Astrocyte (in vitro differentiated cells and primary cell): ENCODE measurements at regions not wholly inside any gene's neighbourhood (a gene's known extent, or its start where the extent isn't known, plus 50 kb on each side); places are given as distances from the start of the nearest gene placed in this dataset.

Source experiments
- DNase-seq: peaks from one replicate; pipeline ENCODE4 v3.0.0-alpha.2; 2010; ENCODE audit warnings: low read depth
- FAIRE-seq: peaks from 2 replicates; lab custom pipeline; 2011; peaks lifted over from hg19 to GRCh38; lab: Jason Lieb, UNC
- H2AFZ ChIP-seq: 2 replicates; pipeline ENCODE4 v1.6.0; 2012; ENCODE audit warnings: low read depth, low read length, inconsistent platforms
- H3K27ac ChIP-seq: 2 replicates; pipeline ENCODE4 v1.5.1; 2011; ENCODE audit warnings: low read depth, low read length, inconsistent platforms
- H3K27me3 ChIP-seq: 2 replicates; pipeline ENCODE4 v1.6.0; 2011; ENCODE audit warnings: low read length, inconsistent platforms; ENCODE audit not compliant: insufficient read depth
- H3K36me3 ChIP-seq: 2 replicates; pipeline ENCODE4 v1.5.1; 2011; ENCODE audit warnings: low read length, inconsistent platforms; ENCODE audit not compliant: insufficient read depth
- H3K4me1 ChIP-seq: 2 replicates; pipeline ENCODE4 v1.5.1; 2011; ENCODE audit warnings: low read length, inconsistent platforms; ENCODE audit not compliant: insufficient read depth
- H3K4me2 ChIP-seq: 2 replicates; pipeline ENCODE4 v1.6.0; 2012; ENCODE audit warnings: low read length, inconsistent platforms
- H3K4me3 ChIP-seq: 2 replicates; pipeline ENCODE4 v1.5.1; 2011; ENCODE audit warnings: low read depth, mild to moderate bottlenecking, low read length, inconsistent platforms; ENCODE audit not compliant: insufficient read depth
- H3K79me2 ChIP-seq: 2 replicates; pipeline ENCODE4 v1.6.0; 2012; ENCODE audit warnings: mild to moderate bottlenecking, low read length, inconsistent platforms; ENCODE audit not compliant: insufficient read depth
- H3K9ac ChIP-seq: 2 replicates; pipeline ENCODE4 v1.6.0; 2012; ENCODE audit warnings: mild to moderate bottlenecking, low read length, inconsistent platforms
- H3K9me3 ChIP-seq: 2 replicates; pipeline ENCODE4 v1.5.1; 2012; ENCODE audit warnings: low read depth, mild to moderate bottlenecking, low read length, inconsistent platforms; ENCODE audit not compliant: insufficient read depth
- H4K20me1 ChIP-seq: 2 replicates; pipeline ENCODE4 v1.6.0; 2012; ENCODE audit warnings: low read length, inconsistent platforms; ENCODE audit not compliant: insufficient read depth
- H3K27ac Mint-ChIP-seq: one replicate; pipeline ENCODE4 v1.8.0; 2021; ENCODE audit warnings: mild to moderate bottlenecking, mixed read lengths; ENCODE audit not compliant: unreplicated experiment
- H3K27me3 Mint-ChIP-seq: one replicate; pipeline ENCODE4 v1.8.0; 2021; ENCODE audit warnings: low read depth, mixed read lengths; ENCODE audit not compliant: unreplicated experiment
- H3K36me3 Mint-ChIP-seq: one replicate; pipeline ENCODE4 v1.8.0; 2021; ENCODE audit warnings: low read depth, mixed read lengths; ENCODE audit not compliant: unreplicated experiment
- H3K4me1 Mint-ChIP-seq: one replicate; pipeline ENCODE4 v1.8.0; 2021; ENCODE audit warnings: low read depth, mixed read lengths; ENCODE audit not compliant: unreplicated experiment
- H3K4me3 Mint-ChIP-seq: one replicate; pipeline ENCODE4 v1.8.0; 2021; ENCODE audit warnings: mild to moderate bottlenecking, moderate library complexity, mixed read lengths; ENCODE audit not compliant: unreplicated experiment
- H3K9me3 Mint-ChIP-seq: one replicate; pipeline ENCODE4 v1.8.0; 2021; ENCODE audit warnings: mild to moderate bottlenecking, mixed read lengths; ENCODE audit not compliant: unreplicated experiment
- EZH2 ChIP-seq: IDR thresholded peaks from 2 replicates; pipeline ENCODE4 v1.6.1; 2012; ENCODE audit warnings: mild to moderate bottlenecking, low read length, inconsistent platforms; ENCODE audit not compliant: insufficient read depth
- TF ChIP-seq, protein P1 (sequence below): IDR thresholded peaks from 2 replicates; pipeline ENCODE4 v1.5.1; 2011; ENCODE audit warnings: low read depth, mild to moderate bottlenecking, inconsistent platforms, low read length, moderate library complexity; ENCODE audit not compliant: insufficient read depth

DNA sequence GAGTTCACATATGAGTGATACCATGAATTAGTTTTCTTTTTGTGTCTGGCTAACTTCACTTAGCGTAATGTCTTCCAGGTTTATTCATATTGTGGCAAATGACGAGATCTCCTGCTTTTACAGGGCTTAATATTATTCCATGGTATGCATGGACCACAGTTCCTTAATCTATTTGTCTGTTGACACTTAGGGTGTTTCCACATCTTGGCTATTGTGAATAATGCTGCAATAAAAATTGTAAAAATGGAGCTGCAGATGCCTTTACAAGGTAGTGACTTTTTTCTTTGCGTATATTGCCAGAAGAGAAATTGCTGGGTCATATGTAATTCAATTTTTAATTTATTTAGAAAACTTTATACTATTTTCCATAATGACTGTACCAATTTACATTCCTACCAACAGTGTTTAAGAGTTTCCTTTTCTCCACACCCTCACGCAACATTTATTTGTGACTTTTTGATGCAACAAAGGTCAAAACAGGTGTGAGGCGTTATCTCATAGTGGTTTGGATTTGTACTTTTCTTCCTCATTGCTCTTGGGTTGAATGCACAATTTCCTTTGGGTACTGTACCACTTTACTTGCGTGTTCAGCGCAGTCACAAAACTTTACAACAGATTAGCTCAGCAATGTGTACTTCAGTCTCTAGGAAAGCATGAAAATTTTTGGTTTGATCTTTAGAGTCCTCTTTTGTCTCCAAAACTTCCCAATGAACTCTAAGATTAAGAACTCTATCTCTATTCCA is 240.8 kb downstream of the PPARGC1A start:
- Mint-ChIP-seq H3K4me3 (no peak overlapping the region), H3K27ac (no peak overlapping the region), H3K36me3 (no peaks in the 10 kb centered on the region), H3K4me1 (no peaks in the 10 kb centered on the region), H3K27me3 (no peaks in the 10 kb centered on the region), H3K9me3 (peaks cover 2% of the 10 kb centered on the region)
- no peak overlapping the region for H3K27ac ChIP-seq
- no peaks in the 10 kb centered on the region for H3K36me3 ChIP-seq
- no peak for DNase-seq
- no peaks in the 10 kb centered on the region for H4K20me1 ChIP-seq
- no peak overlapping the region for H3K9ac ChIP-seq
- no peak for TF ChIP-seq EZH2
- TF ChIP-seq, protein P1, sequence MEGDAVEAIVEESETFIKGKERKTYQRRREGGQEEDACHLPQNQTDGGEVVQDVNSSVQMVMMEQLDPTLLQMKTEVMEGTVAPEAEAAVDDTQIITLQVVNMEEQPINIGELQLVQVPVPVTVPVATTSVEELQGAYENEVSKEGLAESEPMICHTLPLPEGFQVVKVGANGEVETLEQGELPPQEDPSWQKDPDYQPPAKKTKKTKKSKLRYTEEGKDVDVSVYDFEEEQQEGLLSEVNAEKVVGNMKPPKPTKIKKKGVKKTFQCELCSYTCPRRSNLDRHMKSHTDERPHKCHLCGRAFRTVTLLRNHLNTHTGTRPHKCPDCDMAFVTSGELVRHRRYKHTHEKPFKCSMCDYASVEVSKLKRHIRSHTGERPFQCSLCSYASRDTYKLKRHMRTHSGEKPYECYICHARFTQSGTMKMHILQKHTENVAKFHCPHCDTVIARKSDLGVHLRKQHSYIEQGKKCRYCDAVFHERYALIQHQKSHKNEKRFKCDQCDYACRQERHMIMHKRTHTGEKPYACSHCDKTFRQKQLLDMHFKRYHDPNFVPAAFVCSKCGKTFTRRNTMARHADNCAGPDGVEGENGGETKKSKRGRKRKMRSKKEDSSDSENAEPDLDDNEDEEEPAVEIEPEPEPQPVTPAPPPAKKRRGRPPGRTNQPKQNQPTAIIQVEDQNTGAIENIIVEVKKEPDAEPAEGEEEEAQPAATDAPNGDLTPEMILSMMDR = no peak
- no peaks in the 10 kb centered on the region for H3K4me1 ChIP-seq
- no peak overlapping the region for H3K4me3 ChIP-seq
- FAIRE-seq = no peak
- H2AFZ ChIP-seq = no peak overlapping the region
- H3K27me3 ChIP-seq = no peaks in the 10 kb centered on the region
- H3K4me2 ChIP-seq = no peak overlapping the region
- no peaks in the 10 kb centered on the region for H3K9me3 ChIP-seq
- no peaks in the 10 kb centered on the region for H3K79me2 ChIP-seq

DNA sequence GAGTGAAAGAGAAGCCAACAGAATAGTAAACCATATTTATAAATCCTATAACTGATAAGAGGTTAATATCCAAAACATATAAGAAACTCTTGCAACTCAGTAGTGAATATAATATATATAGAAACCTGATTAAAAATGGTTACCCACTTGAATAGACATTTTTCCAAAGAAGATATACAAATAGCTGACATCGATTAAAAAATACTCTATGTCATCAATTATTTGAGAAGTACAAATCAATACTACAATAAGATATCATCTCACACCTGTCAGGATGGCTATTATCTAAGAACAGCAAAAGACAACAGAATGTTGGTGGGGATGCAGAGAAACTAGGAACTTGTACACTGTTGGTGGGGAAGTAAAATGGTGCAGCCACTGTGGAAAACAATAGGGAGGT is 254.4 kb downstream of the PPARGC1A start:
- H3K4me3 ChIP-seq = no peak overlapping the region
- Mint-ChIP-seq H3K27ac (no peak overlapping the region), H3K4me3 (no peak overlapping the region), H3K9me3 (no peaks in the 10 kb centered on the region), H3K36me3 (no peaks in the 10 kb centered on the region), H3K27me3 (no peaks in the 10 kb centered on the region), H3K4me1 (peaks cover under 1% of the 10 kb centered on the region)
- H3K4me2 ChIP-seq = no peak overlapping the region
- H3K36me3 ChIP-seq = no peaks in the 10 kb centered on the region
- FAIRE-seq = no peak
- no peak overlapping the region for H3K27ac ChIP-seq
- H3K79me2 ChIP-seq = no peaks in the 10 kb centered on the region
- H3K4me1 ChIP-seq = no peaks in the 10 kb centered on the region
- TF ChIP-seq EZH2 = no peak
- TF ChIP-seq, protein P1 = no peak
- no peak overlapping the region for H3K9ac ChIP-seq
- H3K9me3 ChIP-seq = no peaks in the 10 kb centered on the region
- H3K27me3 ChIP-seq = no peaks in the 10 kb centered on the region
- no peaks in the 10 kb centered on the region for H4K20me1 ChIP-seq
- no peak for DNase-seq
- no peak overlapping the region for H2AFZ ChIP-seq

DNA sequence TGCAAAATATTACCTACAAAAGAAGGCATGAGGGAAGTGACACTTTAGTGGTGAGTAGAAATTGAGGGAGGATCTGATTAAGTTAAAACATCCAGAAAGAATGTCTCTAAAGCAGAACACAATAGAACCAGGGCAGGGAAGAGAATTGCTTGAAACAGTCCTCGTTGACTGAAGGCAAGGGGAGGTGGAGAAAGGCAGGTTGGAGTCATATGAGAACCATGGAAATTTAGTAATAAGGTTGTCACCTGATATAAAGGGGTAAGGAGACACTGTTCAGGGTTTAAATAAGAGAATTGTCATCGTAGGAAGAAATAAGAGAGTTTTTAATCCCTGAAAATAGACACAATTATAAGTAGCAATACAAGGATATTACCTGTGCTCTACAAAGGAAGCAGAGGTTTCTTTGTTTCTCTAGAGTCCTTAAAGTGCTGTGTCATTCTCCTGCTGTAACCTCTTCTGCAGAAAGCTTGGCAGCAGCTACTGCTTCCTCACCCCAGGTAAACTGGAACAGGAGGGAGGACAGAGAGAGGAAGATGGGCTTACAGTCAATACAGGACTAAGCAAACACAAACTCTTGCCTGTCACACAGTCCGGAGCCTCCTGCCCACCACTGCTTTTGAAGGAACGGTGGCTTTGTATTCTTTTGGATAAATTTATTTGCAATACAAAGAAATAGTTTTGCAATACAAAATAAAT is 258.4 kb downstream of the PPARGC1A start:
- no peak overlapping the region for H3K4me3 ChIP-seq
- H3K4me1 ChIP-seq = no peaks in the 10 kb centered on the region
- no peaks in the 10 kb centered on the region for H3K9me3 Mint-ChIP-seq

More for the DNA sequence above, 258.4 kb downstream of the PPARGC1A start:
- H3K36me3 Mint-ChIP-seq = no peaks in the 10 kb centered on the region
- Histone ChIP-seq H4K20me1 (no peaks in the 10 kb centered on the region), H3K9ac (no peak overlapping the region), H3K27me3 (no peaks in the 10 kb centered on the region), H2AFZ (no peak overlapping the region), H3K27ac (no peak overlapping the region), H3K36me3 (no peaks in the 10 kb centered on the region), H3K9me3 (no peaks in the 10 kb centered on the region), H3K4me2 (no peak overlapping the region), H3K79me2 (no peaks in the 10 kb centered on the region)
- H3K4me1 Mint-ChIP-seq = peaks cover 3% of the 10 kb centered on the region
- H3K27me3 Mint-ChIP-seq = no peaks in the 10 kb centered on the region
- FAIRE-seq = no peak
- no peak overlapping the region for H3K27ac Mint-ChIP-seq
- TF ChIP-seq, protein P1 = no peak
- TF ChIP-seq EZH2 = no peak
- no peak overlapping the region for H3K4me3 Mint-ChIP-seq
- DNase-seq = no peak
